ENCODE measurements at regions not wholly inside any gene's neighbourhood (a gene's known extent, or its start where the extent isn't known, plus 50 kb on each side); places are given as distances from the start of the nearest gene placed in this dataset.
A peak's percentile ranks its signal among the peaks of the same experiment; 100 is the strongest.
"Not testable (repeated sequence)": the region's sequence is repeated elsewhere in the genome, so short reads cannot be mapped to it uniquely, and the experiment has no call there.

DNA sequence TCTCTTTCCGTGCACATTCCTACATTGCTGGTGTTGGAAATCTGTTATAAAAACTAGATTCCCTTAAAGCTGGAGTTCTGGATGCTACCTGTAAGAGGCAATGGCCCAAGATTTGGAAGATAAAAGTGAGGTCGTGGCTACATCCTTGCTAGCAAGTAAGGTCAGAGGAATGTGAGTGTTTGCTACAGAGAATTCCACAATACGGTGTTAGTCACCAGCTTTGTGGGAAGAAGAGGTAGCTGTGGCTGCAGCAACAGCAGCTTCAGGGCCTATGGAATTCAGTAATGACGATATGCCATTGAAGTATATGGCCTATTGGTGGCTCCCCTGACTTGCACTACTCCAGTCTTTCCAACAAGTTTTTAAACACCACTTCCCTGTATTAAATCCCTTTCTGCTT lies 227.7 kb upstream of the TMEM260 start:
- TF ChIP-seq POU2F2 (IDR thresholded peaks at IDR 0.05; ENCODE audit: low read depth, low read length) (no peak), PAX5 (IDR thresholded peaks at IDR 0.05; ENCODE audit: insufficient read depth, low read length, severe bottlenecking) (no peak), POLR2AphosphoS5 (IDR thresholded peaks at IDR 0.05; ENCODE audit: low read depth, low read length) (no peak), POLR2A (IDR thresholded peaks at IDR 0.05; ENCODE audit: low read depth, low read length) (no peak), SPI1 (IDR thresholded peaks at IDR 0.05; ENCODE audit: low read depth, low read length) (no peak), TAF1 (IDR thresholded peaks at IDR 0.05; ENCODE audit: low read depth, low read length) (no peak)
- DNase-seq (ENCODE audit: insufficient read length, low spot score) = no peak
- no peak for FAIRE-seq

- FAIRE-seq (no peak), DNase-seq (ENCODE audit: insufficient read length, low spot score) (no peak)
- TF ChIP-seq TAF1 (IDR thresholded peaks at IDR 0.05; ENCODE audit: low read depth, low read length) = no peak
- TF ChIP-seq SPI1 (IDR thresholded peaks at IDR 0.05; ENCODE audit: low read depth, low read length) = no peak
- no peak for TF ChIP-seq POU2F2 (IDR thresholded peaks at IDR 0.05; ENCODE audit: low read depth, low read length)
- TF ChIP-seq POLR2AphosphoS5 (IDR thresholded peaks at IDR 0.05; ENCODE audit: low read depth, low read length) = no peak
- TF ChIP-seq POLR2A (IDR thresholded peaks at IDR 0.05; ENCODE audit: low read depth, low read length) = no peak
- TF ChIP-seq PAX5 (IDR thresholded peaks at IDR 0.05; ENCODE audit: insufficient read depth, low read length, severe bottlenecking) = no peak
Measured at GRCh38 chr14:56352999-56353398, 226.6 kb upstream of the TMEM260 start.

DNA sequence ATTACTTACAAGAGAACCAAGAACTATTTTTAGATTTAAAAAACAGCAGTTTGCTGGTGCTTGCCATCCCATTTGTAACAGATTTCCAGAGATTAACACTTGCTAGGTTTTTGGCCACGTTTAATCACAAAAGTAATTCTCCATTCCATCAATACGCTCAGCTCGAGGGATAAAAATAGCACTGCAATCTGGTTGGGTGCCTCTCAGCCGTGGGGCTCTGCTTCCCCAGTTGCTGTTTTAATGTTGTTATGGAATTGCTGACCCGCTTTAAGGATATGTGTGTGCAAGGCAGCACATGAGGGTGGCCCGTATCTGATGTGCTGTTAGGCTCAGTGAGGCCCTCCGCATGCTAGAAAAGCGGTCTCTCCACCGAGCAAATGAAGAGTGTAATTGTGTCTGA lies 222.2 kb upstream of the TMEM260 start:
- FAIRE-seq = no peak

GRCh38 chr14:56358275-56358674 lies 221.3 kb upstream of the TMEM260 start:
- no peak for FAIRE-seq
- TF ChIP-seq POLR2A (IDR thresholded peaks at IDR 0.05; ENCODE audit: low read depth, low read length) = no peak
- no peak for TF ChIP-seq POLR2AphosphoS5 (IDR thresholded peaks at IDR 0.05; ENCODE audit: low read depth, low read length)
- no peak for TF ChIP-seq PAX5 (IDR thresholded peaks at IDR 0.05; ENCODE audit: insufficient read depth, low read length, severe bottlenecking)
- TF ChIP-seq SPI1 (IDR thresholded peaks at IDR 0.05; ENCODE audit: low read depth, low read length) = no peak
- TF ChIP-seq POU2F2 (IDR thresholded peaks at IDR 0.05; ENCODE audit: low read depth, low read length) = no peak
- no peak for TF ChIP-seq TAF1 (IDR thresholded peaks at IDR 0.05; ENCODE audit: low read depth, low read length)

More for the DNA sequence above, 222.2 kb upstream of the TMEM260 start:
- no peak for DNase-seq (ENCODE audit: insufficient read length, low spot score)
- no peak for TF ChIP-seq TAF1 (IDR thresholded peaks at IDR 0.05; ENCODE audit: low read depth, low read length)
- TF ChIP-seq POLR2AphosphoS5 (IDR thresholded peaks at IDR 0.05; ENCODE audit: low read depth, low read length) = no peak
- no peak for TF ChIP-seq PAX5 (IDR thresholded peaks at IDR 0.05; ENCODE audit: insufficient read depth, low read length, severe bottlenecking)
- TF ChIP-seq SPI1 (IDR thresholded peaks at IDR 0.05; ENCODE audit: low read depth, low read length) = no peak
- no peak for TF ChIP-seq POU2F2 (IDR thresholded peaks at IDR 0.05; ENCODE audit: low read depth, low read length)
- TF ChIP-seq POLR2A (IDR thresholded peaks at IDR 0.05; ENCODE audit: low read depth, low read length) = no peak

DNA sequence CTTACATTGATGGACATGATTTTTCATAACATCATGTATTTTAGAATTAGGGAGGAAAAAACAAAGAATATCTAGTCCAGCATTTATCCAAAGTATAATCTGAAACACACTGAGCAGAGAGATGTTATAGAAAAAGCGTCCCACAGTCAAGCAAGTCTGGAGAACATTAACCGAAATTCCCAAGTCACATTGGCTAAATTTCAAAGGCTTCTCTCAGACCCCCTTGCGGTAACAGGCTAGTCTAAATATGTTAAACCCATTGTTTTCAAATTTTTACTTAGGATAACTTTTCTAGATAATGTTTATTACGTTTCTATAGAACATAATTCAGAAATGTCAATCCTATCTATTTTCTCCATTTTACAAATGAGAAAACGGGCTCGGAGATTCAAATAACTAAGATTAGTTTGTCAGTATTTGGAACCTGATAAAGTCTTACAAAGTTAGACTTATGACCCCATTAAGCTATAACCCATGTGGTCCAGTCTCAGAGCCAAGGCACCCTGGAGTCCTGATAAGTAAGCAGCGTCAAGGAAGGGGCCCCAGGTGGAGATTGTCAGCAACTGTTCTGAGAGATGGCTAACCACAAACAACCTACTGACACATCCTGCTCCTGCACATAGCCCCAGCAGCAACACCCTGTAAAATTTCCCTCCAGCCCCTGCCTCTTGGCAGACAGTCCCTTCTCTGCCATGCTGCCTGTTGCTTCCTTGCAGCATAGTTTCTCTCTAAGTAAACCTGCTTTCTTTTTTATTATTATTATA lies 220.6 kb upstream of the TMEM260 start:
- DNase-seq (ENCODE audit: insufficient read length, low spot score) = no peak
- no peak for FAIRE-seq
- no peak for TF ChIP-seq SPI1 (IDR thresholded peaks at IDR 0.05; ENCODE audit: low read depth, low read length)

More at GRCh38 chr14:56358275-56358674, 221.3 kb upstream of the TMEM260 start:
- DNase-seq (ENCODE audit: insufficient read length, low spot score) = no peak

- peak; percentile 39 for TF ChIP-seq SPI1 (IDR thresholded peaks at IDR 0.05; ENCODE audit: low read depth, low read length)
- FAIRE-seq; DNase-seq (ENCODE audit: insufficient read length, low spot score): not testable (repeated sequence)
Measured at GRCh38 chr14:56365663-56366062, 213.9 kb upstream of the TMEM260 start.

DNA sequence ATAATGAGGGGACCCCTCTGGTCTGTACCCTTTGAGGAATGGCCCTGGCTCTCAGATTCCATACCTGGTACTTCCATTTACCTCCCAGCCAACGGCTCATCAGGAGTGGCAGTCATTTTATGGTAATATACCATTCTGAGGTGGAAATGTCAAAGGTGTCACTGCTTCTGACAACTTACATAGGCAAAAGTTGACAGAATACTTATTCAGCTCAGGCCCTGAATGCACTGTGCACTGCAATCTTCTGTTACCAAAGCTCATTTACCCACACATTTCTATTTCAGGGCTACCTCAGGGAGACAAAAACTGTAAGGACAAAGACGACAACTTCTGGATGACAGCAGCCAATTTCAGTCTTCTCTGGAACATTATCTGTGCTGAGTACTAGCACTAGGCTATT lies 212.2 kb upstream of the TMEM260 start:
- TF ChIP-seq POLR2A (IDR thresholded peaks at IDR 0.05; ENCODE audit: low read depth, low read length) (no peak), PAX5 (IDR thresholded peaks at IDR 0.05; ENCODE audit: insufficient read depth, low read length, severe bottlenecking) (no peak), SPI1 (IDR thresholded peaks at IDR 0.05; ENCODE audit: low read depth, low read length) (no peak), POLR2AphosphoS5 (IDR thresholded peaks at IDR 0.05; ENCODE audit: low read depth, low read length) (no peak), POU2F2 (IDR thresholded peaks at IDR 0.05; ENCODE audit: low read depth, low read length) (no peak), TAF1 (IDR thresholded peaks at IDR 0.05; ENCODE audit: low read depth, low read length) (no peak)
- no peak for DNase-seq (ENCODE audit: insufficient read length, low spot score)
- FAIRE-seq = no peak

GRCh38 chr14:56371737-56372136 lies 207.9 kb upstream of the TMEM260 start:
- FAIRE-seq (no peak), DNase-seq (ENCODE audit: insufficient read length, low spot score) (no peak)
- no peak for TF ChIP-seq POLR2A (IDR thresholded peaks at IDR 0.05; ENCODE audit: low read depth, low read length)
- no peak for TF ChIP-seq PAX5 (IDR thresholded peaks at IDR 0.05; ENCODE audit: insufficient read depth, low read length, severe bottlenecking)
- no peak for TF ChIP-seq SPI1 (IDR thresholded peaks at IDR 0.05; ENCODE audit: low read depth, low read length)
- TF ChIP-seq POU2F2 (IDR thresholded peaks at IDR 0.05; ENCODE audit: low read depth, low read length) = no peak
- no peak for TF ChIP-seq TAF1 (IDR thresholded peaks at IDR 0.05; ENCODE audit: low read depth, low read length)
- TF ChIP-seq POLR2AphosphoS5 (IDR thresholded peaks at IDR 0.05; ENCODE audit: low read depth, low read length) = no peak

GRCh38 chr14:56374421-56374820 lies 205.2 kb upstream of the TMEM260 start:
- TF ChIP-seq POLR2A (IDR thresholded peaks at IDR 0.05; ENCODE audit: low read depth, low read length) = no peak
- no peak for TF ChIP-seq PAX5 (IDR thresholded peaks at IDR 0.05; ENCODE audit: insufficient read depth, low read length, severe bottlenecking)
- TF ChIP-seq TAF1 (IDR thresholded peaks at IDR 0.05; ENCODE audit: low read depth, low read length) = no peak
- no peak for FAIRE-seq
- DNase-seq (ENCODE audit: insufficient read length, low spot score) = no peak

DNA sequence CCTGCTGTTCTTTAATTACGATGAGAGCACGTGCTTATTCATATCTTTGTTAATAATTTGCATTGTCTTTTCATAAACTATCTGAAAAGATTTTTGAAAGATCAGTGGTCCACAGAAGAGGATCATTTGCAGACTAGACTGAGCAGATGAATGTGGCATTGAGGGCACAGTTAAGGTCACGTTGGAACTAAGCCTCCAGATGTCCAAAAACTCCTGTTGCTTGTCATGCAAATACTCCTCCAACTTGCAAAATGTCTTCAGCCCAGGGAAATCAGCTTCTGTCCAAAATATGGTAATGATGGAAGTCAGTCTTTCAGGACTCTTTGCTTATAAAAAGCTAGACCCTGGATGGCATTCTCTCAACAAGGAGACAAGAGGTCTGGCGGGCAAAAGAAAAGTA lies 201.6 kb upstream of the TMEM260 start:
- DNase-seq (ENCODE audit: insufficient read length, low spot score) (no peak), FAIRE-seq (no peak)
- TF ChIP-seq PAX5 (IDR thresholded peaks at IDR 0.05; ENCODE audit: insufficient read depth, low read length, severe bottlenecking) (no peak), TAF1 (IDR thresholded peaks at IDR 0.05; ENCODE audit: low read depth, low read length) (no peak), POLR2AphosphoS5 (IDR thresholded peaks at IDR 0.05; ENCODE audit: low read depth, low read length) (no peak), POLR2A (IDR thresholded peaks at IDR 0.05; ENCODE audit: low read depth, low read length) (no peak), POU2F2 (IDR thresholded peaks at IDR 0.05; ENCODE audit: low read depth, low read length) (no peak), SPI1 (IDR thresholded peaks at IDR 0.05; ENCODE audit: low read depth, low read length) (no peak)
